Spinal cord (tissue), 9 donors: ENCODE measurements at regions not wholly inside any gene's neighbourhood (a gene's known extent, or its start where the extent isn't known, plus 50 kb on each side); places are given as distances from the start of the nearest gene placed in this dataset.
A peak's percentile ranks its signal among the peaks of the same experiment; 100 is the strongest.

Experiments used
- DNase-seq, 6 donors: peaks; one replicate each; pipeline versions ENCODE4 v3.0.0 to v3.0.0-alpha.2; 2013 to 2015; ENCODE audit warnings: low spot score in 6 of 6, low read depth in 4 of 6
- H3K27ac ChIP-seq: one replicate; pipeline ENCODE4 v1.5.1; 2013; ENCODE audit warnings: low read depth, low read length, control low read depth
- H3K27me3 ChIP-seq: one replicate; pipeline ENCODE4 v1.6.1; 2013; ENCODE audit warnings: low read length; ENCODE audit not compliant: control insufficient read depth, insufficient read depth
- H3K36me3 ChIP-seq: one replicate; pipeline ENCODE4 v1.6.1; 2013; ENCODE audit warnings: low read length; ENCODE audit not compliant: control insufficient read depth, insufficient read depth
- H3K4me1 ChIP-seq: one replicate; pipeline ENCODE4 v1.6.1; 2013; ENCODE audit warnings: low read length; ENCODE audit not compliant: control insufficient read depth, insufficient read depth
- H3K4me3 ChIP-seq: one replicate; pipeline ENCODE4 v1.5.1; 2013; ENCODE audit warnings: low read depth, low read length, control low read depth
- H3K9me3 ChIP-seq: one replicate; pipeline ENCODE4 v1.6.1; 2013; ENCODE audit warnings: low read length; ENCODE audit not compliant: control insufficient read depth, insufficient read depth
- WGBS: methylation state at CpG from one replicate; pipeline ENCODE4 v1.1.5; 2013; ENCODE audit warnings: missing lambda C conversion rate; ENCODE audit not compliant: insufficient coverage; 5-methylcytosine and 5-hydroxymethylcytosine counted together
- donor health status: healthy.

GRCh38 chr9:26746357-26747072, 146.1 kb downstream of the CAAP1 start:
- Histone ChIP-seq H3K27ac (no peak overlapping the region), H3K9me3 (no peaks in the 10 kb centered on the region), H3K36me3 (no peaks in the 10 kb centered on the region), H3K4me3 (no peak overlapping the region), H3K4me1 (no peaks in the 10 kb centered on the region), H3K27me3 (no peaks in the 10 kb centered on the region)
- no CpG with 5 or more reads among the region's 4 CpGs for WGBS
- no peak for DNase-seq

GRCh38 chr9:26745111-26745510, 147.5 kb downstream of the CAAP1 start:
- DNase-seq: no peak
- H3K27me3 ChIP-seq: no peaks in the 10 kb centered on the region
- no peaks in the 10 kb centered on the region for H3K9me3 ChIP-seq
- no peak overlapping the region for H3K4me3 ChIP-seq
- no peak overlapping the region for H3K27ac ChIP-seq
- no CpG with 5 or more reads among the region's 4 CpGs for whole genome bisulfite sequencing
- H3K4me1 ChIP-seq: no peaks in the 10 kb centered on the region
- H3K36me3 ChIP-seq: no peaks in the 10 kb centered on the region

DNA sequence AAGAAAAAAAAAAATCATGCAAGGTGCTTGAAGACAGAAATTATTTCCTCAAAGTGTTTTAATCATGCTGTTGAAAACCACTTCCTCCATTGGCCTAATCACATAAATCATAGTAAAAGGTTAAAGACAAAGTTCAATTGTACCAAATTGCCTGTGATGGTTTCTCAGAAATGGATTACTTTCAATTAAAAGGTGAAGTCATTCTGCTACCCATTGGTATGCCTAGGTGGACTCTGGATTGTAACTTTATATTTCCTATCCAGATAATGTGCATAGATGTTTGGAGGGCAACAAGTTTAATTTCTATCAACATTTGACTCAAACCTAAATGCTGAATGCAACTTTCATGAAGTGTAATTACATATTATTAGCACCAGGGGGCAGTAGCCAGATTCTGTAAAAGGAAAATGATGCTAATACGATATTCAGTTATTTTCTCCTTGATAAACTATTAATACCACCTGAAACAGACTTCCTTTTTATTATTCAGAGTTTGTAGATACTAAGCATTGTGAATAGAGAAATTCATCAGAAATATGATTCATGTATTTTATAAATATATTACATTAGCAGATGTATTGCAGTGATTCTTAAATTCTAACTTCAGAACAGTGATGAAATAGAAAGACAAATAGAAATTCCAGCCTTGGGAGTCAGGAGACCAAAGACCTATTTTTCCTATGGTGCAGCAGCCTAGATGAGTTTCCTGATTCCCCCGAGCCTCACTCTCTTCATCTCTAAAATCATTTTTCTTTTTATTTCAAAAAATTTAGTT, 148.2 kb downstream of the CAAP1 start:
- no CpG with 5 or more reads among the region's 2 CpGs for WGBS
- Histone ChIP-seq H3K27ac (no peak overlapping the region), H3K4me3 (no peak overlapping the region), H3K36me3 (no peaks in the 10 kb centered on the region), H3K27me3 (no peaks in the 10 kb centered on the region), H3K9me3 (peaks cover 4% of the 10 kb centered on the region), H3K4me1 (no peaks in the 10 kb centered on the region)
- DNase-seq: peak in 1 of 6 donors; percentile 67

- Histone ChIP-seq H3K27me3 (no peaks in the 10 kb centered on the region), H3K4me1 (no peaks in the 10 kb centered on the region), H3K4me3 (no peak overlapping the region), H3K36me3 (no peaks in the 10 kb centered on the region), H3K9me3 (peaks cover 6% of the 10 kb centered on the region), H3K27ac (no peak overlapping the region)
- WGBS: no CpG with 5 or more reads among the region's 2 CpGs
- peak in 2 of 6 donors; percentile 47 to 70 for DNase-seq
Observed at GRCh38 chr9:26742828-26743476, 149.7 kb downstream of the CAAP1 start.

- Histone ChIP-seq H3K36me3 (no peaks in the 10 kb centered on the region), H3K27me3 (no peaks in the 10 kb centered on the region), H3K4me3 (no peak overlapping the region), H3K9me3 (peaks cover 9% of the 10 kb centered on the region), H3K4me1 (no peaks in the 10 kb centered on the region), H3K27ac (no peak overlapping the region)
- DNase-seq: no peak
- no CpG with 5 or more reads among the region's 4 CpGs for WGBS
Observed at GRCh38 chr9:26735160-26735559, 157.4 kb downstream of the CAAP1 start.

- H3K36me3 ChIP-seq: no peaks in the 10 kb centered on the region
- no peak overlapping the region for H3K27ac ChIP-seq
- no peaks in the 10 kb centered on the region for H3K4me1 ChIP-seq
- WGBS: no CpG with 5 or more reads among the region's 3 CpGs
- no peak overlapping the region for H3K4me3 ChIP-seq
- H3K27me3 ChIP-seq: no peaks in the 10 kb centered on the region
- DNase-seq: no peak
- H3K9me3 ChIP-seq: no peaks in the 10 kb centered on the region
Observed at GRCh38 chr9:26729187-26729586, 163.4 kb downstream of the CAAP1 start.

- H3K27ac ChIP-seq: no peak overlapping the region
- DNase-seq: no peak
- no peak overlapping the region for H3K4me3 ChIP-seq
- no peaks in the 10 kb centered on the region for H3K27me3 ChIP-seq
- 90% methylated on average over 2 of the region's 3 CpGs for WGBS
- no peaks in the 10 kb centered on the region for H3K36me3 ChIP-seq
- H3K4me1 ChIP-seq: no peaks in the 10 kb centered on the region
- H3K9me3 ChIP-seq: no peaks in the 10 kb centered on the region
Observed at GRCh38 chr9:26727471-26727870, 165.1 kb downstream of the CAAP1 start.

- no peaks in the 10 kb centered on the region for H3K27me3 ChIP-seq
- H3K9me3 ChIP-seq: no peaks in the 10 kb centered on the region
- no peaks in the 10 kb centered on the region for H3K36me3 ChIP-seq
- no CpG with 5 or more reads among the region's 3 CpGs for WGBS
- H3K4me3 ChIP-seq: no peak overlapping the region
- no peak overlapping the region for H3K27ac ChIP-seq
- DNase-seq: no peak
- H3K4me1 ChIP-seq: no peaks in the 10 kb centered on the region
Observed at GRCh38 chr9:26725573-26725972, 167.0 kb downstream of the CAAP1 start.

GRCh38 chr9:26723486-26723885, 169.1 kb downstream of the CAAP1 start:
- no peaks in the 10 kb centered on the region for H3K4me1 ChIP-seq
- H3K4me3 ChIP-seq: peak overlapping the region; percentile 4
- no peaks in the 10 kb centered on the region for H3K27me3 ChIP-seq
- WGBS: 23% methylated on average over 7 of the region's 9 CpGs
- H3K9me3 ChIP-seq: no peaks in the 10 kb centered on the region
- no peaks in the 10 kb centered on the region for H3K36me3 ChIP-seq
- H3K27ac ChIP-seq: no peak overlapping the region
- DNase-seq: peak in 3 of 6 donors; percentile 28 to 68 (median 61)
